NCI-H2196 (cell line): ENCODE measurements at regions not wholly inside any gene's neighbourhood (a gene's known extent, or its start where the extent isn't known, plus 50 kb on each side); places are given as distances from the start of the nearest gene placed in this dataset.

ENCODE experiments used
- DNase-seq: peaks from one replicate; lab custom pipeline; 2025; ENCODE audit not compliant: unreplicated experiment; lab: John Stamatoyannopoulos, UW

- DNase-seq = no peak
Measured at GRCh38 chr10:108410236-108410635, 1245.7 kb upstream of the SORCS1 start.

- no peak for DNase-seq
Measured at GRCh38 chr10:108409306-108409705, 1244.8 kb upstream of the SORCS1 start.

- no peak for DNase-seq
Measured at GRCh38 chr10:108404155-108404554, 1239.6 kb upstream of the SORCS1 start.

- DNase-seq = no peak
Measured at GRCh38 chr10:108399465-108399864, 1235.0 kb upstream of the SORCS1 start.

- DNase-seq = no peak
Measured at GRCh38 chr10:108393089-108393488, 1228.6 kb upstream of the SORCS1 start.

- DNase-seq = no peak
Measured at GRCh38 chr10:108392286-108392685, 1227.8 kb upstream of the SORCS1 start.

GRCh38 chr10:108388706-108389105 lies 1224.2 kb upstream of the SORCS1 start:
- DNase-seq = no peak

GRCh38 chr10:108385963-108386362 lies 1221.5 kb upstream of the SORCS1 start:
- no peak for DNase-seq

GRCh38 chr10:108384378-108384777 lies 1219.9 kb upstream of the SORCS1 start:
- DNase-seq = no peak

GRCh38 chr10:108378779-108379178 lies 1214.3 kb upstream of the SORCS1 start:
- DNase-seq = no peak

- no peak for DNase-seq
Measured at GRCh38 chr10:108375691-108376090, 1211.2 kb upstream of the SORCS1 start.

GRCh38 chr10:108374991-108375390 lies 1210.5 kb upstream of the SORCS1 start:
- DNase-seq = no peak

GRCh38 chr10:108365541-108365940 lies 1201.0 kb upstream of the SORCS1 start:
- no peak for DNase-seq

GRCh38 chr10:108363576-108363975 lies 1199.1 kb upstream of the SORCS1 start:
- no peak for DNase-seq

GRCh38 chr10:108362961-108363360 lies 1198.5 kb upstream of the SORCS1 start:
- DNase-seq = no peak

GRCh38 chr10:108362296-108362695 lies 1197.8 kb upstream of the SORCS1 start:
- no peak for DNase-seq

GRCh38 chr10:108360187-108360586 lies 1195.7 kb upstream of the SORCS1 start:
- no peak for DNase-seq

GRCh38 chr10:108358912-108359311 lies 1194.4 kb upstream of the SORCS1 start:
- no peak for DNase-seq

GRCh38 chr10:108352771-108353170 lies 1188.3 kb upstream of the SORCS1 start:
- no peak for DNase-seq

- no peak for DNase-seq
Measured at GRCh38 chr10:108348215-108348614, 1183.7 kb upstream of the SORCS1 start.

- DNase-seq = no peak
Measured at GRCh38 chr10:108346066-108346465, 1181.6 kb upstream of the SORCS1 start.

- no peak for DNase-seq
Measured at GRCh38 chr10:108338146-108338545, 1173.6 kb upstream of the SORCS1 start.

GRCh38 chr10:108336836-108337235 lies 1172.3 kb upstream of the SORCS1 start:
- no peak for DNase-seq

- DNase-seq = no peak
Measured at GRCh38 chr10:108327706-108328105, 1163.2 kb upstream of the SORCS1 start.
